Right lobe of liver (tissue), 6 donors: ENCODE measurements at regions not wholly inside any gene's neighbourhood (a gene's known extent, or its start where the extent isn't known, plus 50 kb on each side); places are given as distances from the start of the nearest gene placed in this dataset.

Experiments used
- ATAC-seq, 4 donors: fragments of 200-7000 bp; cut with Tn5 transposase; one replicate each; pipeline ENCODE4 v1.9.1; 2020; ENCODE audit warnings: mild to moderate bottlenecking in 4 of 4, moderate library complexity in 4 of 4
- DNase-seq, 3 donors: peaks; one replicate each; pipeline ENCODE4 v3.0.0-alpha.2; 2020
- H3K27ac ChIP-seq, 3 donors: fragments of 200-600 bp; one replicate each; pipeline ENCODE4 v1.8.0; 2022
- H3K27me3 ChIP-seq, 2 donors: fragments of 200-600 bp; one replicate each; pipeline ENCODE4 v1.8.0; 2022
- H3K36me3 ChIP-seq, 4 donors: fragments of 200-600 bp; sonication (generic) in 1 of 4; one replicate each; pipeline versions ENCODE4 v1.5.1 to v1.8.0; 2017 to 2022; ENCODE audit warnings: control low read depth in 1 of 4
- H3K4me1 ChIP-seq, 4 donors: fragments of 200-600 bp; sonication (generic) in 1 of 4; one replicate each; pipeline versions ENCODE4 v1.5.1 to v1.8.0; 2017 to 2022; ENCODE audit warnings: control low read depth in 1 of 4
- H3K4me3 ChIP-seq, 3 donors: fragments of 200-600 bp; one replicate each; pipeline ENCODE4 v1.8.0; 2022
- H3K9me3 ChIP-seq, 4 donors: fragments of 200-600 bp; sonication (generic) in 1 of 4; one replicate each; pipeline versions ENCODE4 v1.5.1 to v1.8.0; 2017 to 2022; ENCODE audit warnings: control low read depth in 1 of 4
- POLR2A ChIP-seq: fragments of 450-650 bp; IDR thresholded peaks from one replicate; pipeline ENCODE4 v1.6.1; 2017; ENCODE audit warnings: antibody characterized with exemption, mild to moderate bottlenecking
- WGBS: methylation state at CpG from one replicate; pipeline ENCODE4 v1.1.6; 2018; ENCODE audit warnings: low coverage, low lambda C conversion rate; ENCODE audit not compliant: insufficient coverage; ENCODE audit errors: missing lambda C conversion rate; 5-methylcytosine and 5-hydroxymethylcytosine counted together
- intact Hi-C, 2 donors: fragments of 100-400 bp; cut with DNase I; formaldehyde crosslinking; loops; one replicate each; pipeline versions ENCODE4 v1.11.2 to v1.14.1; 2022
- TF ChIP-seq, protein P1 (sequence below), 4 donors: fragments of 200-600 bp in 3 of 4; fragments of 450-650 bp in 1 of 4; IDR thresholded peaks; one replicate each; pipeline versions ENCODE4 v1.5.1 to v1.8.0; 2016 to 2022; ENCODE audit warnings: antibody characterized with exemption in 4 of 4, mild to moderate bottlenecking in 2 of 4
- donor health status: DM: no; HTN: yes; CAD: no.
- donor health status: DM: no; HTN: no; CAD: no.
- donor health status: DM: no; HTN: no; CAD: no.
- donor health status: DM: no; HTN: yes; CAD: no.
- donor health status: DM: no; HTN: yes; CAD: no.

DNA sequence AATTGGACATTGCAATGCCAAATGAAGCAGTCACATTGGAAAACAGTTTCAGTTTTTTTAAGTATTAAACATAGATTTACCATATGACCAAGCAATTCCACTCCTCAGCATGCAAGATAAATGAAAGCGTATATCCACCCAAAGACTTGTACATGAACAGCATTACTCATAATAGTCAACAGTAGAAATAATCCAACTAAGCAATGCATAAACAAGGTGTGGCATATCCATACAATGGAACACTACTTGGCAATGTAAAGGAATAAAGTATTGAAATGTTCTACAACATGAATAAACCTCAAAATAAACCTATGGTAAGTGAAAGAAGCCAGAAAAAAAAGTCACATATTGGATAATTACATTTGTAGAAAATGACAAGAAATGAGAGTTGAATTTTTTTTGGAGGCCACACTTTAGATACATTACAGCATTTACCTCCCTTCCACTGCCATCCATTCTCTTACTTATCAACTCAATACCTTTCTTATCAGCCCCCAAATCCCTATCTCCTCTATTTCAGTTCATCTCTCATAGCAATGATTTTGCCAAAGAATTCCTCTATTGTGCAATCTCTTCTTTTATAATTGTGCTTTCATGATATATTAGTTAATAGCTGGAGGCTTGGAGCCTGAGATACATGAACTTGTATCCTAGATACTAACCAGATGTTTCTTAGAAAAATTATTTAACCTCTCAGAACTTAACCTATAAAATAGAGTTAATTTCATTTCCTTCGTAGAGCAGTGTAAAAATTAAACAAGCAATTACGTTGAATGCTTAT, 414.2 kb upstream of the C1orf87 start:
- Histone ChIP-seq H3K27ac (no peak overlapping the region), H3K4me3 (no peak overlapping the region), H3K9me3 (no peaks in the 10 kb centered on the region), H3K27me3 (peaks cover 0 to 4% of the 10 kb centered on the region in 2 donors), H3K36me3 (no peaks in the 10 kb centered on the region), H3K4me1 (no peaks in the 10 kb centered on the region)
- DNase-seq (no peak), ATAC-seq (no peak)
- TF ChIP-seq POLR2A = no peak
- TF ChIP-seq, protein P1, sequence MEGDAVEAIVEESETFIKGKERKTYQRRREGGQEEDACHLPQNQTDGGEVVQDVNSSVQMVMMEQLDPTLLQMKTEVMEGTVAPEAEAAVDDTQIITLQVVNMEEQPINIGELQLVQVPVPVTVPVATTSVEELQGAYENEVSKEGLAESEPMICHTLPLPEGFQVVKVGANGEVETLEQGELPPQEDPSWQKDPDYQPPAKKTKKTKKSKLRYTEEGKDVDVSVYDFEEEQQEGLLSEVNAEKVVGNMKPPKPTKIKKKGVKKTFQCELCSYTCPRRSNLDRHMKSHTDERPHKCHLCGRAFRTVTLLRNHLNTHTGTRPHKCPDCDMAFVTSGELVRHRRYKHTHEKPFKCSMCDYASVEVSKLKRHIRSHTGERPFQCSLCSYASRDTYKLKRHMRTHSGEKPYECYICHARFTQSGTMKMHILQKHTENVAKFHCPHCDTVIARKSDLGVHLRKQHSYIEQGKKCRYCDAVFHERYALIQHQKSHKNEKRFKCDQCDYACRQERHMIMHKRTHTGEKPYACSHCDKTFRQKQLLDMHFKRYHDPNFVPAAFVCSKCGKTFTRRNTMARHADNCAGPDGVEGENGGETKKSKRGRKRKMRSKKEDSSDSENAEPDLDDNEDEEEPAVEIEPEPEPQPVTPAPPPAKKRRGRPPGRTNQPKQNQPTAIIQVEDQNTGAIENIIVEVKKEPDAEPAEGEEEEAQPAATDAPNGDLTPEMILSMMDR (IDR thresholded peaks at IDR 0.05) = no peak
- 64% methylated on average over 3 of the region's 3 CpGs for WGBS
- intact Hi-C loops = no loop called here

DNA sequence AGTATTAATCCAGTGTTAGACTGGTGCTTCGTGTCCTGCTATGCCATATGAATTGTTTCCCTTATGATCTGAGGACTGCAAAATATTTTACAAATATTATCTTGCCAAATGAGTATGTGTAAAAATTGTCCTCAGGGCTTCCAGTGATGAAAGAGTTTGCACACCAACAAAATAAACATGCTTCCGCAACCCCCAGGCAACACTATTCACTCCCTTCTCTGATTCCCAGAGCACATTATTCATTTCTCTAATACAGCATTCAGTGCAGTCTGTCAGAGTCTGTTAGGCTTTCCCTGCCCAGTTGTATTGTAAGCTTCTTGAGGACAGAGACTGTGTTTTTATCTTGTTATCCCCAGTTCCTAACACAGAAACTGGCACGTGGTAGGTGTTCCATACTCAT, 409.9 kb upstream of the C1orf87 start:
- Histone ChIP-seq H3K9me3 (no peaks in the 10 kb centered on the region), H3K27ac (no peak overlapping the region), H3K27me3 (no peaks in the 10 kb centered on the region), H3K36me3 (no peaks in the 10 kb centered on the region), H3K4me1 (no peaks in the 10 kb centered on the region), H3K4me3 (no peak overlapping the region)
- DNase-seq (no peak), ATAC-seq (no peak)
- 32% methylated on average over 3 of the region's 3 CpGs for WGBS
- no peak for TF ChIP-seq POLR2A
- TF ChIP-seq, protein P1 (IDR thresholded peaks at IDR 0.05) = no peak
- intact Hi-C loops = no loop called here

DNA sequence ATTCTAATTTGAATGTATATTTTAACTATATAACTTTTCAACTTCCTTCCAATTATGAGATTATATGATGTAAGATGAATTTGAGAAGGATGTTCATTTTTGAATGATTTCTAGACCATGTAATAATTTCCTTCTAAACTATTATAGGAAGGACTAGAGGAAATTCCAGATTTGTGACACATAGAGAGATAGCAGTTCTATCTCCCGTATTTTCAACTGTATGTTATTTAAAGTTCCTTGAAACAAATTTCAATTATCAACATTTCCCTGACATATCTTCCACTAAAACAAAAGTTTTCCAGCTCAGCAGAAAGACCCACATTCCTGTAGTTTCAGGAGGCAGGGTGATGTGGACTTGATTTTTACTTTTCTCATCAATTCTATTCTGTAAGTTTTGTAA, 396.7 kb upstream of the C1orf87 start:
- Histone ChIP-seq H3K4me1 (no peaks in the 10 kb centered on the region), H3K4me3 (no peak overlapping the region), H3K27me3 (no peaks in the 10 kb centered on the region), H3K27ac (no peak overlapping the region), H3K36me3 (no peaks in the 10 kb centered on the region), H3K9me3 (no peaks in the 10 kb centered on the region)
- DNase-seq (no peak), ATAC-seq (peak in 1 of 4 donors; percentile 54)
- TF ChIP-seq, protein P1 (IDR thresholded peaks at IDR 0.05) = no peak
- no peak for TF ChIP-seq POLR2A
- WGBS = 60% methylated on average over 1 of the region's 1 CpG
- intact Hi-C loops = no loop called here

- Histone ChIP-seq H3K36me3 (no peaks in the 10 kb centered on the region), H3K4me3 (no peak overlapping the region), H3K27me3 (no peaks in the 10 kb centered on the region), H3K4me1 (no peaks in the 10 kb centered on the region), H3K27ac (no peak overlapping the region), H3K9me3 (no peaks in the 10 kb centered on the region)
- ATAC-seq (no peak), DNase-seq (no peak)
- WGBS = 67% methylated on average over 1 of the region's 1 CpG
- no peak for TF ChIP-seq POLR2A
- TF ChIP-seq, protein P1 (IDR thresholded peaks at IDR 0.05) = no peak
- intact Hi-C loops = no loop called here
Observed at GRCh38 chr1:60463786-60464185, 390.2 kb upstream of the C1orf87 start.
